Thoracic aorta (tissue), 2 donors: ENCODE measurements at regions not wholly inside any gene's neighbourhood (a gene's known extent, or its start where the extent isn't known, plus 50 kb on each side); places are given as distances from the start of the nearest gene placed in this dataset.

Experiments
- ATAC-seq: fragments of 150-250 bp; one replicate; pipeline ENCODE4 v1.8.0; 2017; ENCODE audit warnings: low read depth; ENCODE audit not compliant: insufficient number of reproducible peaks, low FRiP score
- DNase-seq: peaks from one replicate; pipeline ENCODE4 v3.0.0-alpha.2; 2020; ENCODE audit warnings: low spot score
- H3K27ac ChIP-seq, 2 donors: fragments of 200-600 bp; sonication (generic); 1 replicate in 1 of 2; 2 replicates in 1 of 2; pipeline ENCODE4 v1.5.1; 2016; ENCODE audit warnings: mild to moderate bottlenecking in 2 of 2, moderate library complexity in 2 of 2
- H3K27me3 ChIP-seq: fragments of 200-600 bp; sonication (generic); replicated peaks from 2 replicates; pipeline ENCODE4 v1.6.0; 2016; ENCODE audit warnings: mild to moderate bottlenecking; ENCODE audit not compliant: insufficient read depth
- H3K36me3 ChIP-seq: fragments of 200-600 bp; sonication (generic); one replicate; pipeline ENCODE4 v1.5.1; 2016
- H3K4me1 ChIP-seq, 2 donors: fragments of 200-600 bp; sonication (generic); 1 replicate in 1 of 2; 2 replicates in 1 of 2; pipeline versions ENCODE4 v1.5.1 to v1.6.0; 2016; ENCODE audit warnings: low read depth in 2 of 2, mild to moderate bottlenecking in 1 of 2; ENCODE audit not compliant: control insufficient read depth in 1 of 2
- H3K4me3 ChIP-seq: fragments of 200-600 bp; sonication (generic); 2 replicates; pipeline ENCODE4 v1.5.1; 2016; ENCODE audit warnings: mild to moderate bottlenecking
- H3K9me3 ChIP-seq: fragments of 200-600 bp; sonication (generic); 2 replicates; pipeline ENCODE4 v1.5.1; 2016
- TF ChIP-seq, protein P1 (sequence below): fragments of 200-600 bp; sonication (generic); IDR thresholded peaks from one replicate; pipeline ENCODE4 v1.5.1; 2019; ENCODE audit warnings: antibody characterized with exemption

DNA sequence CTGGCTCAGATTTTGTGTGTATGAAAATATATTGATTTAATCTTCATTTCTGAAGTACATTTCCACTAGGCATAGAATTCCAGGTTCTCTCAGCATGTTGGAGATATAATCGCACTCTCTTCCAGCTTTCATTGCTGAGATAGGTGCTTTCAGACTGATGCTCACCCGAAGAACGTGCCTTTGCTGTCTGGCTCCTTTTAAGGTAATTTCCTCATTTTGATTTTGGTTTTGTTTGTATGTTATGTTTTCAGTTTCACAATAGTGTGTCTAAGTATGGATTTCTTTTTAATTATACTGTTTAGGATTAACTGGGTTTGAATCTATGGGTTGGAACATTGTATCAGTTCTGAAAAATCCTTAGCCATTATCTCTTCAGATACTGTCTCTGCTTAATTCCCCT is 132.0 kb upstream of the NFIB start:
- DNase-seq, result no peak
- Histone ChIP-seq H3K27me3 (no peaks in the 10 kb centered on the region), H3K27ac (no peak overlapping the region), H3K4me1 (no peaks in the 10 kb centered on the region), H3K4me3 (no peak overlapping the region), H3K9me3 (peaks cover 5% of the 10 kb centered on the region), H3K36me3 (no peaks in the 10 kb centered on the region)
- no peak for ATAC-seq
- TF ChIP-seq, protein P1, sequence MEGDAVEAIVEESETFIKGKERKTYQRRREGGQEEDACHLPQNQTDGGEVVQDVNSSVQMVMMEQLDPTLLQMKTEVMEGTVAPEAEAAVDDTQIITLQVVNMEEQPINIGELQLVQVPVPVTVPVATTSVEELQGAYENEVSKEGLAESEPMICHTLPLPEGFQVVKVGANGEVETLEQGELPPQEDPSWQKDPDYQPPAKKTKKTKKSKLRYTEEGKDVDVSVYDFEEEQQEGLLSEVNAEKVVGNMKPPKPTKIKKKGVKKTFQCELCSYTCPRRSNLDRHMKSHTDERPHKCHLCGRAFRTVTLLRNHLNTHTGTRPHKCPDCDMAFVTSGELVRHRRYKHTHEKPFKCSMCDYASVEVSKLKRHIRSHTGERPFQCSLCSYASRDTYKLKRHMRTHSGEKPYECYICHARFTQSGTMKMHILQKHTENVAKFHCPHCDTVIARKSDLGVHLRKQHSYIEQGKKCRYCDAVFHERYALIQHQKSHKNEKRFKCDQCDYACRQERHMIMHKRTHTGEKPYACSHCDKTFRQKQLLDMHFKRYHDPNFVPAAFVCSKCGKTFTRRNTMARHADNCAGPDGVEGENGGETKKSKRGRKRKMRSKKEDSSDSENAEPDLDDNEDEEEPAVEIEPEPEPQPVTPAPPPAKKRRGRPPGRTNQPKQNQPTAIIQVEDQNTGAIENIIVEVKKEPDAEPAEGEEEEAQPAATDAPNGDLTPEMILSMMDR, result no peak

GRCh38 chr9:14442956-14443355 is 129.0 kb upstream of the NFIB start:
- Histone ChIP-seq H3K4me1 (no peaks in the 10 kb centered on the region), H3K27ac (no peak overlapping the region), H3K4me3 (no peak overlapping the region), H3K36me3 (no peaks in the 10 kb centered on the region), H3K9me3 (peaks cover 5% of the 10 kb centered on the region), H3K27me3 (no peaks in the 10 kb centered on the region)
- DNase-seq (no peak), ATAC-seq (no peak)
- TF ChIP-seq, protein P1, result no peak

DNA sequence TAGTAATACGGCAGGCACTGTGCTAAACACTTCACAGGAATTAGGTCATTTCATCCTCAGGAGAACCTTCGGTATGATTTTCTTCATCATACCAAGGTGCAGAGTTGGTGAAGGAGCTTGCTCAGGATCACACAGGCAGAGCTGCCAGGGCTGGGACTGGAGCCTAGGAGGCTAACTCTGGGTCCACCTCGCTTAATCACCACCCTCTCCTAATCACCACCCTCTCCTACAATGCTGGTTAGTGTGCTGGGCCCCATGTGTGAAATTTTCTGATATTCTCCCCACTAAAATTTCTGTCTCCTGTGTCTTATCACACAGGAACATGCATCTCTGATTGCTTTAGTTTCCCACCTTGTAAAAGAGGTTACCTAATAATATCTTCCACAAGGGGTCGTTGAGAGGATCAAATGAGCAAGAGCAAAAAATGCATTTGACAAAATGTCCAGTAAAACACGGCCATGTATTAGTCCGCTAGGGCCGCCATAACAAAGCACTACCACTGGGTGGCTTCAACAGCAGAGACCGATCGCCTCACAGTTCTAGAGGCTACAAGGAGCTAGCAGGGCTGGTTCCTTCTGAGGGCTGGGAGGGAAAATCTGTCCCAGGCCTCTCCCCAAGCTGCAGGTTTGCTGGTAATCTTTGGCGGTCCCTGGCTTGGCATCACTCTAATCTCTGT is 128.2 kb upstream of the NFIB start:
- ATAC-seq (no peak), DNase-seq (no peak)
- Histone ChIP-seq H3K27me3 (no peaks in the 10 kb centered on the region), H3K9me3 (peaks cover 1% of the 10 kb centered on the region), H3K4me3 (no peak overlapping the region), H3K4me1 (no peaks in the 10 kb centered on the region), H3K27ac (no peak overlapping the region), H3K36me3 (no peaks in the 10 kb centered on the region)
- TF ChIP-seq, protein P1, result no peak

- H3K27ac ChIP-seq, result no peak overlapping the region
- H3K4me1 ChIP-seq, result no peaks in the 10 kb centered on the region
- H3K36me3 ChIP-seq, result no peaks in the 10 kb centered on the region
- ATAC-seq (no peak), DNase-seq (no peak)
- H3K27me3 ChIP-seq, result no peaks in the 10 kb centered on the region
- H3K4me3 ChIP-seq, result no peak overlapping the region
- H3K9me3 ChIP-seq, result no peaks in the 10 kb centered on the region
- TF ChIP-seq, protein P1, result no peak
Measured at GRCh38 chr9:14441115-14441514, 127.2 kb upstream of the NFIB start.

DNA sequence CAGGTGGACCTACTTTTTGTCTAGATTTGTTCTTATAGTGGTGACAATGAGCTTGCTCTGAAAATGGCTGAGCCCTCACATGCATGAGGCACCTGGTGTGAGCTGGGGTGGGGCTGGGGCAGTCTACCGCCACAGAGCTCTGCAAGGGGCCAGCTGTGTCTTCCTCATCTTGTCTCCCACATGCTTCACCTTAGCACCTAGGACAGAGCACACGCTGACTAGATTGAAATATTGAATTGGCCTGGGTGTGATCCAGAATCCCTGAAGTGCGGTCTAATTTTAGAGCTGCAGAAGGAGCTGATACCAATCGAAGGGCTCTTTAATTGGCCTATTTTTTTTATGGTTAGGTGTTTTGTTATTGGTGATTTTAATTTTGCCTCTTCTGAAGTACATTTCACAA is 126.1 kb upstream of the NFIB start:
- Histone ChIP-seq H3K9me3 (no peaks in the 10 kb centered on the region), H3K27me3 (no peaks in the 10 kb centered on the region), H3K27ac (no peak overlapping the region), H3K36me3 (no peaks in the 10 kb centered on the region), H3K4me1 (no peaks in the 10 kb centered on the region), H3K4me3 (no peak overlapping the region)
- TF ChIP-seq, protein P1, result no peak
- DNase-seq, result no peak
- ATAC-seq, result no peak
